ENCODE measurements at regions not wholly inside any gene's neighbourhood (a gene's known extent, or its start where the extent isn't known, plus 50 kb on each side); places are given as distances from the start of the nearest gene placed in this dataset.

GRCh38 chr2:53545604-53546003, 222.0 kb upstream of the CHAC2 start:
- dilution Hi-C loops (cut with MboI; ENCODE audit: extremely low pct_ligation_motif_present, low sequenced_read_pairs) = no loop called here

DNA sequence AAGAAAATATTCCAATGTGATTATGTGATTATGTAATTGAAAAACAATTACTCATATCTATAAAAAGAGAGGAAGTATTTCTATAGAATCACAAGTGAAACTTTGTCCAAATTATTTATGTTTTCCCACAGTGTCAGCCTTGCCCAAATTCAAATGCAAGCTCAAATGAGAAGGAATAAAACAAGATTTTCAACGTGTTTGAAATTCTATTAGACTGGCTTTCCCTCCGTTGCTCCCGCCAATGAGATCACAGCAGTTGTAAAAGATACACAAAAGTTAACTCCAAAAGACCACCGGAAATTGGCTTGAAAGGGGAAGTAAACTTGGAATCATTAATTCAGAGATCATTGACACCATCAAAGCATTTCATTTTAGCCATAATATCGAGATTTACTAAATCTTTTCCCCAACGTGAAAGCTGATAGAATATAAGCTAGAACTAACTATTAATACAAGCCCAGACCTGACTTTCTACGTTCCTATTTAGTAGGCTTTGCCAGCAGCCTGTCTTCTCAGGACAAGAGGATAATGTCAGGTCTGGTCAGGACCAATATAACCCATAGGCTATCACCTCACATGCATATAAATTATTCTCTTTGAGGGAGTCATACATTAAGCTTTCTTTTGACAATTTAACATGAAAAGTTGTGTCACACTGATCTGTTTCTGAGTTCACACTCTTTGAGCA, 222.6 kb upstream of the CHAC2 start:
- no peaks in the 10 kb centered on the region for H3K36me3 ChIP-seq (ENCODE audit: control insufficient read depth in 2 of 2, extremely low read depth in 1 of 2, insufficient read depth in 2 of 2, low read length in 2 of 2)
- peak overlapping the region in 2 of 3 experiments; percentile 36 to 43 for H3K4me3 ChIP-seq (ENCODE audit: control insufficient read depth in 2 of 3, extremely low read depth in 1 of 3, insufficient read depth in 2 of 3, low read depth in 1 of 3, low read length in 3 of 3)
- peak overlapping the region; percentile 83 for H3K4me2 ChIP-seq (ENCODE audit: control insufficient read depth, extremely low read depth, insufficient read depth, low read depth, low read length)
- H2AFZ ChIP-seq (ENCODE audit: control insufficient read depth, low read length) = peak overlapping the region; percentile 78
- H4K20me1 ChIP-seq (ENCODE audit: control insufficient read depth, extremely low read depth, insufficient read depth, low read length) = no peaks in the 10 kb centered on the region
- H3K27ac ChIP-seq (ENCODE audit: control insufficient read depth, insufficient read depth, low read length) = no peak overlapping the region
- no peak overlapping the region for H3K9ac ChIP-seq (ENCODE audit: control insufficient read depth, extremely low read depth, insufficient read depth, low read length)
- no peaks in the 10 kb centered on the region for H3K27me3 ChIP-seq (ENCODE audit: control insufficient read depth, extremely low read depth, insufficient read depth, low read length)
- dilution Hi-C loops (cut with MboI; ENCODE audit: extremely low pct_ligation_motif_present, low sequenced_read_pairs) = no loop called here
- H3K9me1 ChIP-seq (ENCODE audit: control insufficient read depth, extremely low read depth, insufficient read depth, low read length) = no peaks in the 10 kb centered on the region
- no peak for TF ChIP-seq EZH2 (IDR thresholded peaks at IDR 0.05; ENCODE audit: low read length)
- TF ChIP-seq, protein P1, sequence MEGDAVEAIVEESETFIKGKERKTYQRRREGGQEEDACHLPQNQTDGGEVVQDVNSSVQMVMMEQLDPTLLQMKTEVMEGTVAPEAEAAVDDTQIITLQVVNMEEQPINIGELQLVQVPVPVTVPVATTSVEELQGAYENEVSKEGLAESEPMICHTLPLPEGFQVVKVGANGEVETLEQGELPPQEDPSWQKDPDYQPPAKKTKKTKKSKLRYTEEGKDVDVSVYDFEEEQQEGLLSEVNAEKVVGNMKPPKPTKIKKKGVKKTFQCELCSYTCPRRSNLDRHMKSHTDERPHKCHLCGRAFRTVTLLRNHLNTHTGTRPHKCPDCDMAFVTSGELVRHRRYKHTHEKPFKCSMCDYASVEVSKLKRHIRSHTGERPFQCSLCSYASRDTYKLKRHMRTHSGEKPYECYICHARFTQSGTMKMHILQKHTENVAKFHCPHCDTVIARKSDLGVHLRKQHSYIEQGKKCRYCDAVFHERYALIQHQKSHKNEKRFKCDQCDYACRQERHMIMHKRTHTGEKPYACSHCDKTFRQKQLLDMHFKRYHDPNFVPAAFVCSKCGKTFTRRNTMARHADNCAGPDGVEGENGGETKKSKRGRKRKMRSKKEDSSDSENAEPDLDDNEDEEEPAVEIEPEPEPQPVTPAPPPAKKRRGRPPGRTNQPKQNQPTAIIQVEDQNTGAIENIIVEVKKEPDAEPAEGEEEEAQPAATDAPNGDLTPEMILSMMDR (optimal IDR thresholded peaks at IDR 0.05 in 1 of 3, IDR thresholded peaks at IDR 0.05 in 1 of 3, conservative IDR thresholded peaks at IDR 0.05 in 1 of 3; ENCODE audit: extremely low read depth in 1 of 3, insufficient read depth in 2 of 3, low read length in 3 of 3) = no peak
- H3K79me2 ChIP-seq (ENCODE audit: control insufficient read depth, insufficient read depth, low read length) = no peaks in the 10 kb centered on the region
- DNase-seq (ENCODE audit: low read depth, low spot score) (no peak), FAIRE-seq (peak; percentile 76)
- H3K4me1 ChIP-seq (ENCODE audit: control insufficient read depth, extremely low read depth, insufficient read depth, low read length) = peaks cover 11% of the 10 kb centered on the region
- no peaks in the 10 kb centered on the region for H3K9me3 ChIP-seq (ENCODE audit: control insufficient read depth, low read depth, low read length)

More at GRCh38 chr2:53545604-53546003, 222.0 kb upstream of the CHAC2 start:
- Histone ChIP-seq H2AFZ (ENCODE audit: control insufficient read depth, low read length) (no peak overlapping the region), H4K20me1 (ENCODE audit: control insufficient read depth, extremely low read depth, insufficient read depth, low read length) (no peaks in the 10 kb centered on the region), H3K27me3 (ENCODE audit: control insufficient read depth, extremely low read depth, insufficient read depth, low read length) (no peaks in the 10 kb centered on the region), H3K79me2 (ENCODE audit: control insufficient read depth, insufficient read depth, low read length) (no peaks in the 10 kb centered on the region), H3K4me3 (ENCODE audit: control insufficient read depth in 2 of 3, extremely low read depth in 1 of 3, insufficient read depth in 2 of 3, low read depth in 1 of 3, low read length in 3 of 3) (no peak overlapping the region), H3K27ac (ENCODE audit: control insufficient read depth, insufficient read depth, low read length) (no peak overlapping the region), H3K4me2 (ENCODE audit: control insufficient read depth, extremely low read depth, insufficient read depth, low read depth, low read length) (no peak overlapping the region), H3K9ac (ENCODE audit: control insufficient read depth, extremely low read depth, insufficient read depth, low read length) (no peak overlapping the region), H3K9me1 (ENCODE audit: control insufficient read depth, extremely low read depth, insufficient read depth, low read length) (no peaks in the 10 kb centered on the region), H3K4me1 (ENCODE audit: control insufficient read depth, extremely low read depth, insufficient read depth, low read length) (peaks cover 11% of the 10 kb centered on the region), H3K9me3 (ENCODE audit: control insufficient read depth, low read depth, low read length) (no peaks in the 10 kb centered on the region), H3K36me3 (ENCODE audit: control insufficient read depth in 2 of 2, extremely low read depth in 1 of 2, insufficient read depth in 2 of 2, low read length in 2 of 2) (no peaks in the 10 kb centered on the region)
- DNase-seq (ENCODE audit: low read depth, low spot score) = no peak
- TF ChIP-seq, protein P1 (optimal IDR thresholded peaks at IDR 0.05 in 1 of 3, IDR thresholded peaks at IDR 0.05 in 1 of 3, conservative IDR thresholded peaks at IDR 0.05 in 1 of 3; ENCODE audit: extremely low read depth in 1 of 3, insufficient read depth in 2 of 3, low read length in 3 of 3) = no peak
- no peak for TF ChIP-seq EZH2 (IDR thresholded peaks at IDR 0.05; ENCODE audit: low read length)
- FAIRE-seq = no peak
